GM12878 (cell line): ENCODE measurements at regions not wholly inside any gene's neighbourhood (a gene's known extent, or its start where the extent isn't known, plus 50 kb on each side); places are given as distances from the start of the nearest gene placed in this dataset.

Source experiments
- ATAC-seq: fragments of 200-7000 bp; cut with Tn5 transposase; 3 replicates; pipeline ENCODE4 v1.9.1; 2020; ENCODE audit warnings: mild to moderate bottlenecking, moderate library complexity
- BruUV-seq: library from RNA; stranded (reverse); fragments of 400-500 nt; replicated peaks from 2 replicates; lab custom pipeline; 2021; lab: Mats Ljungman, UMichigan
- CTCF ChIA-PET: fragments of 300-600 bp; sonication (Branson Sonifier 250); formaldehyde crosslinking; extraction: SDS; loops from one replicate; lab custom pipeline; 2021; ENCODE audit warnings: inconsistent platforms; lab: Yijun Ruan, JAX
- POLR2A ChIA-PET: fragments of 350-600 bp; formaldehyde crosslinking; extraction: SDS; loops from one replicate; lab custom pipeline; 2021; ENCODE audit warnings: inconsistent platforms; lab: Charles Lee
- RAD21 ChIA-PET: fragments of 300-600 bp; sonication (Branson Sonifier 250); formaldehyde crosslinking; loops from one replicate; lab custom pipeline; 2023; ENCODE audit warnings: antibody characterized with exemption; ENCODE audit not compliant: unreplicated experiment; lab: Charles Lee
- SMC1A ChIA-PET: fragments of 300-600 bp; sonication (Branson Sonifier 250); formaldehyde crosslinking; loops from one replicate; lab custom pipeline; 2023; ENCODE audit not compliant: unreplicated experiment, uncharacterized antibody; lab: Charles Lee
- DNase-seq: peaks from one replicate; pipeline ENCODE4 v3.0.0-alpha.2; 2011; ENCODE audit warnings: low read depth, low spot score
- FAIRE-seq: peaks from 3 replicates; lab custom pipeline; 2011; peaks lifted over from hg19 to GRCh38; lab: Jason Lieb, UNC
- H2AFZ ChIP-seq: 2 replicates; pipeline ENCODE4 v1.6.0; 2011; ENCODE audit warnings: low read depth, low read length, control low read depth; ENCODE audit not compliant: control insufficient read depth
- H3K27ac ChIP-seq: 2 replicates; pipeline ENCODE4 v1.5.1; 2011; ENCODE audit warnings: control low read depth; ENCODE audit not compliant: control insufficient read depth, insufficient read depth
- H3K27me3 ChIP-seq, 2 experiments: replicated peaks in 1 of 2; 2 replicates each; pipeline versions ENCODE4 v1.6.0 to v1.6.1; 2011; ENCODE audit warnings: low read length in 1 of 2; ENCODE audit not compliant: control insufficient read depth in 2 of 2, insufficient read depth in 2 of 2
- H3K36me3 ChIP-seq, 2 experiments: 2 replicates each; pipeline ENCODE4 v1.5.1; 2011; ENCODE audit warnings: low read length in 1 of 2; ENCODE audit not compliant: control insufficient read depth in 2 of 2, insufficient read depth in 2 of 2
- H3K4me1 ChIP-seq: 2 replicates; pipeline ENCODE4 v1.6.1; 2011; ENCODE audit warnings: mild to moderate bottlenecking, low read length, moderate library complexity, mixed read lengths; ENCODE audit not compliant: control insufficient read depth, insufficient read depth
- H3K4me2 ChIP-seq: 2 replicates; pipeline ENCODE4 v1.6.0; 2011; ENCODE audit warnings: control low read depth; ENCODE audit not compliant: control insufficient read depth, insufficient read depth
- H3K4me3 ChIP-seq: fragments of 200-600 bp; sonication (generic); 2 replicates; pipeline ENCODE4 v1.5.1; 2016
- H3K79me2 ChIP-seq: 2 replicates; pipeline ENCODE4 v1.6.0; 2011; ENCODE audit warnings: low read length; ENCODE audit not compliant: control insufficient read depth, insufficient read depth
- H3K9ac ChIP-seq: 2 replicates; pipeline ENCODE4 v1.8.0; 2011; ENCODE audit warnings: low read length, control low read depth, mixed read lengths; ENCODE audit not compliant: control insufficient read depth, insufficient read depth
- H3K9me3 ChIP-seq: replicated peaks from 3 replicates; pipeline ENCODE4 v1.5.1; 2011; ENCODE audit warnings: mild to moderate bottlenecking, low read length; ENCODE audit not compliant: control insufficient read depth, insufficient read depth
- H4K20me1 ChIP-seq: 2 replicates; pipeline ENCODE4 v1.6.0; 2011; ENCODE audit not compliant: control insufficient read depth, insufficient read depth
- CREB1 ChIP-seq: IDR thresholded peaks from 2 replicates; pipeline ENCODE4 v1.6.1; 2012; ENCODE audit warnings: low read depth, mild to moderate bottlenecking, inconsistent platforms
- ETV6 ChIP-seq, 2 experiments: fragments of 450-650 bp in 1 of 2; IDR thresholded peaks in 1 of 2; conservative IDR thresholded peaks in 1 of 2; 2 replicates each; pipeline ENCODE4 v1.6.1; 2014; ENCODE audit warnings: antibody characterized with exemption in 1 of 2, borderline replicate concordance in 1 of 2, low read depth in 1 of 2, mild to moderate bottlenecking in 1 of 2, moderate library complexity in 1 of 2
- GABPA ChIP-seq: IDR thresholded peaks from 2 replicates; pipeline ENCODE4 v1.6.1; 2014; ENCODE audit warnings: antibody characterized with exemption, low read depth, mild to moderate bottlenecking, inconsistent platforms
- IRF5 ChIP-seq: fragments of 450-650 bp; IDR thresholded peaks from 2 replicates; pipeline ENCODE4 v1.6.1; 2017; ENCODE audit warnings: borderline replicate concordance
- KAT2A ChIP-seq: conservative IDR thresholded peaks from 2 replicates; pipeline ENCODE4 v1.6.1; 2011; ENCODE audit warnings: low read depth, low read length; ENCODE audit not compliant: control insufficient read depth
- KLF5 ChIP-seq: fragments of 450-650 bp; IDR thresholded peaks from 2 replicates; pipeline ENCODE4 v1.6.1; 2014; ENCODE audit warnings: mild to moderate bottlenecking; ENCODE audit not compliant: partially characterized antibody
- MTA3 ChIP-seq: IDR thresholded peaks from 2 replicates; pipeline ENCODE4 v1.6.1; 2012; ENCODE audit warnings: low read length, inconsistent platforms, borderline replicate concordance
- NFYA ChIP-seq: IDR thresholded peaks from 2 replicates; pipeline ENCODE4 v1.6.1; 2011; ENCODE audit warnings: low read depth, mild to moderate bottlenecking, low read length, improper control_type of control experiment, borderline replicate concordance
- POLR2A ChIP-seq: IDR thresholded peaks from 2 replicates; pipeline ENCODE4 v1.6.1; 2011; ENCODE audit warnings: low read depth, mild to moderate bottlenecking, low read length
- POLR2AphosphoS2 ChIP-seq: IDR thresholded peaks from 2 replicates; pipeline ENCODE4 v1.6.1; 2011; ENCODE audit warnings: low read depth, mild to moderate bottlenecking, low read length, improper control_type of control experiment, moderate library complexity
- POLR2AphosphoS5 ChIP-seq: IDR thresholded peaks from 2 replicates; pipeline ENCODE4 v1.6.1; 2011; ENCODE audit warnings: mild to moderate bottlenecking, low read length, inconsistent platforms
- RELA ChIP-seq: fragments of 450-650 bp; IDR thresholded peaks from 2 replicates; pipeline ENCODE4 v1.8.0; 2014; ENCODE audit warnings: borderline replicate concordance; ENCODE audit not compliant: partially characterized antibody
- RFX5 ChIP-seq: IDR thresholded peaks from 2 replicates; pipeline ENCODE4 v1.6.1; 2011; ENCODE audit warnings: low read depth, low read length, improper control_type of control experiment
- SIN3A ChIP-seq: IDR thresholded peaks from 2 replicates; pipeline ENCODE4 v1.6.1; 2012; ENCODE audit warnings: low read depth, low read length, improper control_type of control experiment
- WGBS: methylation state at CpG from one replicate; pipeline ENCODE4 v1.1.6; 2016; ENCODE audit warnings: low lambda C conversion rate; ENCODE audit not compliant: insufficient replicate concordance, insufficient coverage; ENCODE audit errors: missing lambda C conversion rate; 5-methylcytosine and 5-hydroxymethylcytosine counted together
- in situ Hi-C: fragments of 300-500 bp; cut with MboI; formaldehyde crosslinking; loops from 9 replicates; pipeline ENCODE4 v1.14.3; 2018; ENCODE audit warnings: mixed read lengths
- intact Hi-C: fragments of 100-400 bp; cut with micrococcal nuclease; formaldehyde crosslinking; loops from one replicate; pipeline ENCODE4 v1.14.2; 2022; ENCODE audit not compliant: unreplicated experiment

- intact Hi-C loops = loop anchor here (5.0 kb wide), 1 partner anchor 63 kb away; no protein-coding TSS in a partner anchor
- BruUV-seq = no TSS peak
- H4K20me1 ChIP-seq = no peaks in the 10 kb centered on the region
- H3K27ac ChIP-seq = no peak overlapping the region
- H3K79me2 ChIP-seq = no peaks in the 10 kb centered on the region
- 36% methylated on average over 6 of the region's 6 CpGs for WGBS
- RAD21 ChIA-PET = interaction anchor here (0.7 to 4.3 kb wide), 14 partner anchors 13 to 434 kb away, joined by 3 to 38 read pairs (median 6); partner anchors contain the start of gene PRICKLE2
- H3K4me3 ChIP-seq = no peak overlapping the region
- no peak overlapping the region for H3K4me2 ChIP-seq
- DNase-seq (no peak), FAIRE-seq (no peak), ATAC-seq (no peak)
- H3K4me1 ChIP-seq = no peaks in the 10 kb centered on the region
- H3K9ac ChIP-seq = no peak overlapping the region
- no peak overlapping the region for H2AFZ ChIP-seq
- no peaks in the 10 kb centered on the region for H3K36me3 ChIP-seq
- CTCF ChIA-PET = interaction anchor here (0.6 to 7.8 kb wide), 17 partner anchors 8 to 441 kb away, joined by 3 to 95 read pairs (median 7); partner anchors contain the start of genes PRICKLE2 and PSMD6
- in situ Hi-C loops = no loop called here
- SMC1A ChIA-PET = interaction anchor here (0.6 to 4.7 kb wide), 19 partner anchors 10 to 463 kb away, joined by 3 to 72 read pairs (median 6); partner anchors contain the start of gene PRICKLE2
- TF ChIP-seq POLR2A (no peak), IRF5 (no peak), MTA3 (no peak), POLR2AphosphoS5 (no peak), CREB1 (no peak), ETV6 (conservative IDR thresholded peaks at IDR 0.05 in 1 of 2, IDR thresholded peaks at IDR 0.05 in 1 of 2; ENCODE audit: borderline replicate concordance in 1 of 2, low read depth in 1 of 2) (no peak), NFYA (no peak), RFX5 (no peak), RELA (no peak), KAT2A (no peak), KLF5 (no peak), GABPA (no peak), POLR2AphosphoS2 (no peak), SIN3A (no peak)
- no peaks in the 10 kb centered on the region for H3K9me3 ChIP-seq
- no peaks in the 10 kb centered on the region for H3K27me3 ChIP-seq
- POLR2A ChIA-PET = interaction anchor here (1.0 kb wide), 1 partner anchor 12 kb away, joined by 3 read pairs; no protein-coding TSS in a partner anchor
Observed at GRCh38 chr3:64464955-64465354, 222.8 kb downstream of the ADAMTS9 start.
